ENCODE measurements at regions not wholly inside any gene's neighbourhood (a gene's known extent, or its start where the extent isn't known, plus 50 kb on each side); places are given as distances from the start of the nearest gene placed in this dataset.

GRCh38 chr5:92729088-92729487 is 851.9 kb downstream of the NR2F1-AS1 start:
- Histone ChIP-seq H3K9me3 (no peaks in the 10 kb centered on the region), H3K27me3 (no peaks in the 10 kb centered on the region), H3K36me3 (no peaks in the 10 kb centered on the region), H3K4me1 (ENCODE audit: insufficient read depth) (no peaks in the 10 kb centered on the region), H3K27ac (no peak overlapping the region), H3K4me3 (no peak overlapping the region)
- intact Hi-C loops (cut with DNase I), result loop anchor here in 1 of 4 donors (5.0 kb wide), 1 partner anchor 1773 kb away; no protein-coding TSS in a partner anchor
- TF ChIP-seq CTCF (IDR thresholded peaks at IDR 0.05) (no peak), POLR2A (IDR thresholded peaks at IDR 0.05) (no peak), EP300 (IDR thresholded peaks at IDR 0.05) (no peak)
- WGBS, 3 donors, result 95 to 99% (median 97%) methylated on average over 5 of the region's 5 CpGs
- no peak for DNase-seq

DNA sequence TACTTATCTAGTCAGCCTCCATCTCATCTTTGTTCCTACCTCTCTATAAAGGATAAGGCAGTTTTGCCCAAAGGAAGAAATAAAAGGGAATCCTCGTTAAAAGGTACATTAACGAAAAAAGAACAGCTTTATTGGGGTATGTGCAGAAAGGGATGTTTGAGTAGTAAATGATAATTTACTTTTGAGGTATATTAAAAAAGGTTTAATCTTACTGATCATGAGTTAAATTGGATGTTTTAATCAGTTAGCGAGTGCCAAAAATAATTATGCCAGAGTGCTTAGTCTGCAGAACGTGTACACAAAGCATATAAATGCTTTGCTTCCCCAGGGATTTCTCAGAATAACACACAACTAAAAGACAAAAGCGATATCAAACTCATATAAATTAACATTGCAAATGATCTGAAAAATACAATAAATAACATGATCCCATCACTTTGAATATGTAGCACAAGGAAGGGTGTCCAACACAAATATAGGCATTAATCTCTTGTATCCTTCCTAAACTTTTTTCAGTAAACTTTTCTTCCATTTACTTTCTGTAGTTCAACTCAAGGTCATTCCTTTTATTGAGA is 865.0 kb downstream of the NR2F1-AS1 start:
- Histone ChIP-seq H3K9me3 (no peaks in the 10 kb centered on the region), H3K4me3 (no peak overlapping the region), H3K27me3 (no peaks in the 10 kb centered on the region), H3K36me3 (no peaks in the 10 kb centered on the region), H3K27ac (no peak overlapping the region), H3K4me1 (ENCODE audit: insufficient read depth) (no peaks in the 10 kb centered on the region)
- intact Hi-C loops (cut with DNase I), result no loop called here
- TF ChIP-seq CTCF (IDR thresholded peaks at IDR 0.05), result no peak
- no peak for TF ChIP-seq EP300 (IDR thresholded peaks at IDR 0.05)
- TF ChIP-seq POLR2A (IDR thresholded peaks at IDR 0.05), result no peak
- WGBS, 3 donors, result 80 to 87% (median 81%) methylated on average over 5 of the region's 5 CpGs
- DNase-seq, result no peak

DNA sequence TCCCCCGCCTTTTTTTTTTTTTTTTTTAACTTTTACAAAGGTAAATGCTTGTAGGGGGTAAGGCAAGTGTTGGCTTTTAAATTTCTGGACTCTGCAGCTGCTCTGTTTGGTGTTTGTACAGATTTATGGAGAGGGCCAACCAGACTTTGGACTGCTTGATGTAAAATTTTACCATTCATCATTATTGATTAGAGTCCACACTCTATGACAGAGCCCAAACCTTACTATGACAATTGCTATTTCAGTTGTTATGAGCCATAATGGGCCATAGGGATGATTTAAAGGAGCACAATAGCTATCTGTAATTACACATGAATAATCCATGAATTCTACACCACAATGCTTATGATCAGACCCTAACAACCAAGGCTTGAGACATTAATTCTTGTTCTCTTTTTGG is 867.2 kb downstream of the NR2F1-AS1 start:
- H3K4me1 ChIP-seq (ENCODE audit: insufficient read depth), result no peaks in the 10 kb centered on the region
- intact Hi-C loops (cut with DNase I), result no loop called here
- no peak for DNase-seq

DNA sequence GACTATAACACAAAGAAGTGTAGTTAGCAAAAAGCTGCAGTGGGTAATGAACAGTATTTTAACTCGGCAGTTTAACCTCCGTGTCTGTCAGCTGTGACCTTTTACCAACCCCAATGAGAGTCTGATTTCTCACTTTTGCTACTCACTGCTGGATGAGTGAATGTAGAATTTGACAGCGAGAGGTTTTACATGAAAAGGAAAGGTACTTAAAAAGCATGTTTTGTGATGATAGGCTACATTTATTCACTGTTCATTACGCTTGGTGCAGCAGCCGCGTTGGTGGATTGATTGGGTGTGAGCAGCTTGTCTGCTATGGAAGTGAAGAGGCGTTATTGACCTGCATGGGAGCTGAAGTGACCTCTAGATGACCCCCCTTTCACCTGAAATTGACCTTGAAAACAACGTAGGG is 867.7 kb downstream of the NR2F1-AS1 start:
- WGBS, 3 donors, result 64 to 68% (median 66%) methylated on average over 8 of the region's 8 CpGs
- no peaks in the 10 kb centered on the region for H3K27me3 ChIP-seq
- H3K36me3 ChIP-seq, result no peaks in the 10 kb centered on the region
- TF ChIP-seq POLR2A (IDR thresholded peaks at IDR 0.05), result no peak
- no peak for TF ChIP-seq EP300 (IDR thresholded peaks at IDR 0.05)
- TF ChIP-seq CTCF (IDR thresholded peaks at IDR 0.05), result no peak
- intact Hi-C loops (cut with DNase I), result no loop called here
- no peak for DNase-seq
- no peaks in the 10 kb centered on the region for H3K4me1 ChIP-seq (ENCODE audit: insufficient read depth)
- H3K4me3 ChIP-seq, result no peak overlapping the region
- no peaks in the 10 kb centered on the region for H3K9me3 ChIP-seq
- H3K27ac ChIP-seq, result no peak overlapping the region

More for the DNA sequence above, 867.2 kb downstream of the NR2F1-AS1 start:
- 51 to 79% (median 65%) methylated on average over 1 of the region's 1 CpG for WGBS, 3 donors
- Histone ChIP-seq H3K9me3 (no peaks in the 10 kb centered on the region), H3K4me3 (no peak overlapping the region), H3K27ac (no peak overlapping the region), H3K27me3 (no peaks in the 10 kb centered on the region), H3K36me3 (no peaks in the 10 kb centered on the region)
- TF ChIP-seq CTCF (IDR thresholded peaks at IDR 0.05) (no peak), EP300 (IDR thresholded peaks at IDR 0.05) (no peak), POLR2A (IDR thresholded peaks at IDR 0.05) (no peak)
